COLO668 (cell line): ENCODE measurements at regions not wholly inside any gene's neighbourhood (a gene's known extent, or its start where the extent isn't known, plus 50 kb on each side); places are given as distances from the start of the nearest gene placed in this dataset.
"Not testable (repeated sequence)": the region's sequence is repeated elsewhere in the genome, so short reads cannot be mapped to it uniquely, and the experiment has no call there.

ENCODE experiments used
- DNase-seq: peaks from one replicate; lab custom pipeline; 2025; ENCODE audit not compliant: unreplicated experiment; lab: John Stamatoyannopoulos, UW

- DNase-seq = no peak
Measured at GRCh38 chr16:25637236-25637635, 54.5 kb upstream of the HS3ST4 start.

GRCh38 chr16:25636662-25637061, 55.1 kb upstream of the HS3ST4 start:
- DNase-seq = no peak

- DNase-seq = no peak
Measured at GRCh38 chr16:25635454-25635853, 56.3 kb upstream of the HS3ST4 start.

- DNase-seq = no peak
Measured at GRCh38 chr16:25633549-25633948, 58.2 kb upstream of the HS3ST4 start.

GRCh38 chr16:25628766-25629165, 63.0 kb upstream of the HS3ST4 start:
- no peak for DNase-seq

- DNase-seq = no peak
Measured at GRCh38 chr16:25627641-25628040, 64.1 kb upstream of the HS3ST4 start.

- no peak for DNase-seq
Measured at GRCh38 chr16:25626172-25626571, 65.6 kb upstream of the HS3ST4 start.

GRCh38 chr16:25625620-25626019, 66.1 kb upstream of the HS3ST4 start:
- peak; percentile 3 for DNase-seq

- DNase-seq = no peak
Measured at GRCh38 chr16:25614716-25615265, 77.0 kb upstream of the HS3ST4 start.

- no peak for DNase-seq
Measured at GRCh38 chr16:25613931-25614330, 77.8 kb upstream of the HS3ST4 start.

- DNase-seq = no peak
Measured at GRCh38 chr16:25608002-25608401, 83.8 kb upstream of the HS3ST4 start.

- no peak for DNase-seq
Measured at GRCh38 chr16:25606069-25606468, 85.7 kb upstream of the HS3ST4 start.

- DNase-seq = no peak
Measured at GRCh38 chr16:25605381-25605780, 86.4 kb upstream of the HS3ST4 start.

GRCh38 chr16:25601306-25601705, 90.5 kb upstream of the HS3ST4 start:
- DNase-seq = not testable (repeated sequence)

- no peak for DNase-seq
Measured at GRCh38 chr16:25596194-25596593, 95.6 kb upstream of the HS3ST4 start.

- no peak for DNase-seq
Measured at GRCh38 chr16:25593260-25593659, 98.5 kb upstream of the HS3ST4 start.

- DNase-seq = no peak
Measured at GRCh38 chr16:25587783-25588182, 104.0 kb upstream of the HS3ST4 start.

- DNase-seq = no peak
Measured at GRCh38 chr16:25586826-25587225, 104.9 kb upstream of the HS3ST4 start.

- DNase-seq = no peak
Measured at GRCh38 chr16:25585526-25585925, 106.2 kb upstream of the HS3ST4 start.

GRCh38 chr16:25580041-25580440, 111.7 kb upstream of the HS3ST4 start:
- peak; percentile 12 for DNase-seq

- no peak for DNase-seq
Measured at GRCh38 chr16:25575363-25575762, 116.4 kb upstream of the HS3ST4 start.

- no peak for DNase-seq
Measured at GRCh38 chr16:25571712-25572111, 120.0 kb upstream of the HS3ST4 start.

GRCh38 chr16:25570131-25570530, 121.6 kb upstream of the HS3ST4 start:
- no peak for DNase-seq

- no peak for DNase-seq
Measured at GRCh38 chr16:25568991-25569390, 122.8 kb upstream of the HS3ST4 start.
